Suprapubic skin (tissue), 4 donors: ENCODE measurements at regions not wholly inside any gene's neighbourhood (a gene's known extent, or its start where the extent isn't known, plus 50 kb on each side); places are given as distances from the start of the nearest gene placed in this dataset.

ENCODE experiments used
- DNase-seq, 2 donors: peaks; one replicate each; pipeline ENCODE4 v3.0.0-alpha.2; 2019; ENCODE audit warnings: low spot score in 2 of 2
- H3K27ac ChIP-seq: fragments of 200-600 bp; sonication (generic); one replicate; pipeline ENCODE4 v1.5.1; 2019
- H3K27me3 ChIP-seq: fragments of 200-600 bp; sonication (generic); one replicate; pipeline ENCODE4 v1.5.1; 2019
- H3K36me3 ChIP-seq: fragments of 200-600 bp; sonication (generic); one replicate; pipeline ENCODE4 v1.5.1; 2019
- H3K4me1 ChIP-seq: fragments of 200-600 bp; sonication (generic); one replicate; pipeline ENCODE4 v1.5.1; 2019
- H3K4me3 ChIP-seq: fragments of 200-600 bp; sonication (generic); one replicate; pipeline ENCODE4 v1.5.1; 2019; ENCODE audit warnings: mild to moderate bottlenecking
- H3K9me3 ChIP-seq: fragments of 200-600 bp; sonication (generic); one replicate; pipeline ENCODE4 v1.5.1; 2019
- EP300 ChIP-seq: sonication (generic); formaldehyde crosslinking; IDR thresholded peaks from one replicate; pipeline ENCODE4 v1.6.1; 2017; ENCODE audit warnings: antibody characterized with exemption
- POLR2A ChIP-seq, 2 donors: fragments of 450-650 bp; IDR thresholded peaks; one replicate each; pipeline ENCODE4 v1.6.1; 2017; ENCODE audit warnings: antibody characterized with exemption in 2 of 2, mild to moderate bottlenecking in 2 of 2, moderate library complexity in 2 of 2
- POLR2AphosphoS5 ChIP-seq, 3 donors: sonication (generic); formaldehyde crosslinking; IDR thresholded peaks; one replicate each; pipeline ENCODE4 v1.6.1; 2017; ENCODE audit warnings: antibody characterized with exemption in 3 of 3
- WGBS: methylation state at CpG from one replicate; pipeline ENCODE4 v1.1.5; 2018; 5-methylcytosine and 5-hydroxymethylcytosine counted together
- TF ChIP-seq, protein P1 (sequence below), 2 donors: fragments of 200-600 bp in 1 of 2; fragments of 450-650 bp in 1 of 2; sonication (generic) in 1 of 2; IDR thresholded peaks; one replicate each; pipeline ENCODE4 v1.5.1; 2016 to 2019; ENCODE audit warnings: antibody characterized with exemption in 2 of 2, mild to moderate bottlenecking in 1 of 2, moderate library complexity in 1 of 2

DNA sequence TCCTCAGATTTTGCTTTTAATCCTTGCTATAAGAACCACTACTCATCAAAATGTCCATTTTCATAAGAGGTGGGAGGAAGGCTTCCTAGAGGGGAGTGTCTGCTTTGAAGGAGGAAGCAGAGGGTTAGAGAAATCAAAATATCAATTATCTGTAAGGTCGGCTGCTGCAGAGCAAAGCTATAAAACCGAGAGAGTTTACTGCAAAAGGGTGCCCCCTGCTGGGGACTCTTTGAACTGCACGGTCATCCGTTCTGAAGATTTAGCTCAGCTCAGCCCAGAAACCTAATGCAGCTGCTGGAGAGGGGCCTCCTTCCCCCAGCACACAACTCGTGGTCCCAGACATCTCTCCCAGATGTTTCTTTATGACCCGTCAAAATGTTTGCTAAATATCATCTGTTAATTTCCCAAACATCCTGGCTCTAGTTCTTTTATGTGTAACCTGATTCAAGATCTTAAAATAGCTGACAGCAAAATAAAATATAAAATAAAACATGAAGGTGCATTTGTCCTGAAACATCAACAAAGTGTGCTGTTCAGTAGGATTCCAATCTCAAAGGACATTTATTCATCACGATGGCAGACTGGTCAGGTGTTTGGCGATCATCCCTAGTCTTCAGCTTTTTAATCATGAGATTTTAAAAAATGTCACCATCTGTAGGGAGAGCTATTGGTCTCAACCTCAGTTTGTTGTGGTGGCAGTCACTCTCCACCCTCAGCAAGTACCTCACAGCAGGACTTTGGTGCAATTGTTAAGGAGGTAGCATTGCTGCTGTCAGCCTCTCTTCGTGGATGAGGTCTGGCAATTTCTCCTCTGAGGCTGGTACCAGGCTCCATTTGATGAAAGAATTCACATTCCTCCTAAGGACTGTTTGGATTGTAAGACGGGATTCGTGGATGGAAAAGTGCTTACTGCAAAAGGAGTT lies 185.9 kb downstream of the MTX2 start:
- Histone ChIP-seq H3K9me3 (no peaks in the 10 kb centered on the region), H3K36me3 (no peaks in the 10 kb centered on the region), H3K27me3 (peaks cover 2% of the 10 kb centered on the region), H3K4me3 (no peak overlapping the region), H3K4me1 (peaks cover 21% of the 10 kb centered on the region), H3K27ac (peak overlapping the region; percentile 31)
- peak; percentile 92 to 93 for DNase-seq
- no peak for TF ChIP-seq POLR2AphosphoS5 (IDR thresholded peaks at IDR 0.05)
- TF ChIP-seq, protein P1, sequence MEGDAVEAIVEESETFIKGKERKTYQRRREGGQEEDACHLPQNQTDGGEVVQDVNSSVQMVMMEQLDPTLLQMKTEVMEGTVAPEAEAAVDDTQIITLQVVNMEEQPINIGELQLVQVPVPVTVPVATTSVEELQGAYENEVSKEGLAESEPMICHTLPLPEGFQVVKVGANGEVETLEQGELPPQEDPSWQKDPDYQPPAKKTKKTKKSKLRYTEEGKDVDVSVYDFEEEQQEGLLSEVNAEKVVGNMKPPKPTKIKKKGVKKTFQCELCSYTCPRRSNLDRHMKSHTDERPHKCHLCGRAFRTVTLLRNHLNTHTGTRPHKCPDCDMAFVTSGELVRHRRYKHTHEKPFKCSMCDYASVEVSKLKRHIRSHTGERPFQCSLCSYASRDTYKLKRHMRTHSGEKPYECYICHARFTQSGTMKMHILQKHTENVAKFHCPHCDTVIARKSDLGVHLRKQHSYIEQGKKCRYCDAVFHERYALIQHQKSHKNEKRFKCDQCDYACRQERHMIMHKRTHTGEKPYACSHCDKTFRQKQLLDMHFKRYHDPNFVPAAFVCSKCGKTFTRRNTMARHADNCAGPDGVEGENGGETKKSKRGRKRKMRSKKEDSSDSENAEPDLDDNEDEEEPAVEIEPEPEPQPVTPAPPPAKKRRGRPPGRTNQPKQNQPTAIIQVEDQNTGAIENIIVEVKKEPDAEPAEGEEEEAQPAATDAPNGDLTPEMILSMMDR (IDR thresholded peaks at IDR 0.05): peak; percentile 72 to 91
- WGBS: 25% methylated on average over 11 of the region's 11 CpGs

DNA sequence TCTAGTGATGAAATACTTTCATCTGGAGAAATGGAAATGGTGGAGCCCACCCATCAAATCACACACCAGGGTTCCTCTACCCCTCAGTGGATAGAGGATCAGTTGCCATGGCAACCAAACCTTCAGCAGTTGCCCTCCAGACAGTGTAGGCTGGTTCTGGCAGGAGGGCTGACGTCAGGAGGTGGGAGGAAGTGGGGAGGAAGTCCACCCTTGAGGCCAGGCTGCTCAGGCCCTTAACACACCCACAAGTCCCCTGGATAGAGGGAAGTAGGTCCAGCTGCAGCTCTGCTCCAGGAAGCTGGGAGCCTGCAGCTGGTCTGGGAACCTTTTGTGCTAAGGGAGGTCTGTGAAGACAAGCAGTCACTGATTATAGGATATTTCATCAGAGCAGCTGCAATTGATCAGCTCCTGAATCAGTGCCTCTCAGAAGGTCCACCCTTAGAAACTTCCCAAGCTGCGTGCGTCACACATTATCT lies 186.6 kb downstream of the MTX2 start:
- WGBS: 50% methylated on average over 3 of the region's 3 CpGs
- TF ChIP-seq EP300 (no peak), POLR2AphosphoS5 (IDR thresholded peaks at IDR 0.05) (peak in 1 of 3 donors; percentile 59)
- TF ChIP-seq, protein P1 (IDR thresholded peaks at IDR 0.05): no peak
- peak; percentile 74 to 83 for DNase-seq
- Histone ChIP-seq H3K4me1 (peaks cover 21% of the 10 kb centered on the region), H3K9me3 (no peaks in the 10 kb centered on the region), H3K27me3 (peaks cover 2% of the 10 kb centered on the region), H3K27ac (peak overlapping the region; percentile 31), H3K36me3 (no peaks in the 10 kb centered on the region), H3K4me3 (no peak overlapping the region)

DNA sequence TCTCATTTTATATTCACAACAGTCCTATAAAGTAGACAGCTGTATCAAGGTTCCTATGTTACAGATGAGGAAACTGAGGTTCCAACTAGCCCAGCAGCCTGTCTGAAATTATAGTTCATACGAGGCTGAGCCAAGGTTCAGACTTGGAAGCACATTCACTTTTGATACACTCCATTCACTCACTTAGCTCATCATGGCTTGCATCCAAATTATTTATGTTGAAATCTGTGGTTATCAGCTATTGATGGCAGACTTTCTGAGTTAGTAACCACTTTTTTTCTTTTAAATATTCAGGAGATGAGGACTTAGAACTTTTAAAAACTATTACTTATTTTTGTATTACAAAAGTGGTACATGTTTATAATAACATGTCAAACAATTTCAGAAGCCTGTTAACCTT lies 188.2 kb downstream of the MTX2 start:
- WGBS: 38% methylated on average over 1 of the region's 1 CpG

DNA sequence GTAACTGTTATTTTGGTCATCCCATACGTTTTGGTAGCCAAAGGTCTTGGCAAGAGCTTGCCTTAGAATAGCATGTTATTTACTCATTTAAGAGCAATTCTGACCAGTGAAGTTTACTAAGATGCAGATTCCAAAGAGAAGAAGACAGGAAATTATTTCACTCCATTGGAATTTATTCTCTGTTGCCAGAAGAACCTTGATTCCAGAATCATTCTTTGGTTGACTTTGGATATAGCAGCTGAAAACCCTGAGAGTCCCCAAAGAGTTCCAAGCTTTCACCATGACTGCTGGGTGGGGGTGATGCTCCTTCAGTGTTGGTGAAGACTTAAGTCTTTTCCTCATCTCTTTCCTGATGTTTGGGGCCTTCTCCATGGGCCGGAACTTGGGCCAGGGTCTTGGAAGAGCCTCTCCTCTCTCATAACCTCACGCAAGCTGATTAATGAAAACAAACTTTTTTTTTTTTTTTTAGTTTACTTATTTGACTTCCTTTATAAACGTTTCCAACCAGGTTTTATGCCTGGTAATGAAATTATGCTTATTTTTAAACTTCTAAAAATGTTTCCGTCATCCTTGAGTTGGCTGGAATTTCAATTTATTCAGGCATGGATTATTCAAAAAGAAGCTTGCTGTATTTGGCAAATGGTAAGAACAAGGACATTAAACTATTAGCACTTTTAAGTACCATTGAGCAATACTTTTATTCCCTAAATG lies 192.0 kb downstream of the MTX2 start:
- DNase-seq: no peak
- 64% methylated on average over 5 of the region's 5 CpGs for WGBS
- H3K4me3 ChIP-seq: no peak overlapping the region
- no peaks in the 10 kb centered on the region for H3K36me3 ChIP-seq
- H3K9me3 ChIP-seq: no peaks in the 10 kb centered on the region
- H3K27me3 ChIP-seq: peaks cover 2% of the 10 kb centered on the region
- peaks cover 6% of the 10 kb centered on the region for H3K4me1 ChIP-seq
- H3K27ac ChIP-seq: no peak overlapping the region
- TF ChIP-seq POLR2AphosphoS5 (IDR thresholded peaks at IDR 0.05) (no peak), POLR2A (IDR thresholded peaks at IDR 0.05) (no peak), EP300 (no peak)
- TF ChIP-seq, protein P1 (IDR thresholded peaks at IDR 0.05): no peak

More for the DNA sequence above, 188.2 kb downstream of the MTX2 start:
- H3K36me3 ChIP-seq: no peaks in the 10 kb centered on the region
- H3K4me1 ChIP-seq: peaks cover 21% of the 10 kb centered on the region
- no peaks in the 10 kb centered on the region for H3K9me3 ChIP-seq
- no peak overlapping the region for H3K27ac ChIP-seq
- TF ChIP-seq POLR2A (IDR thresholded peaks at IDR 0.05) (no peak), POLR2AphosphoS5 (IDR thresholded peaks at IDR 0.05) (no peak), EP300 (no peak)
- TF ChIP-seq, protein P1 (IDR thresholded peaks at IDR 0.05): no peak
- no peak overlapping the region for H3K4me3 ChIP-seq
- peaks cover 2% of the 10 kb centered on the region for H3K27me3 ChIP-seq
- no peak for DNase-seq
